LNCAP (cell line): ENCODE measurements at regions not wholly inside any gene's neighbourhood (a gene's known extent, or its start where the extent isn't known, plus 50 kb on each side); places are given as distances from the start of the nearest gene placed in this dataset.

Experiments used
- CTCF ChIP-seq: fragments of 450-650 bp; IDR thresholded peaks from 2 replicates; pipeline ENCODE4 v1.5.1; 2017; ENCODE audit warnings: mild to moderate bottlenecking

GRCh38 chr6:4397307-4397706, 261.9 kb upstream of the ECI2 start:
- no peak for TF ChIP-seq CTCF

GRCh38 chr6:4396044-4396443, 260.7 kb upstream of the ECI2 start:
- TF ChIP-seq CTCF, result no peak

- TF ChIP-seq CTCF, result no peak
These were observed 260.0 kb upstream of the ECI2 start for GRCh38 chr6:4395386-4395785.

- TF ChIP-seq CTCF, result no peak
These were observed 259.4 kb upstream of the ECI2 start for GRCh38 chr6:4394786-4395185.

- no peak for TF ChIP-seq CTCF
These were observed 253.3 kb upstream of the ECI2 start for GRCh38 chr6:4388675-4389074.

- TF ChIP-seq CTCF, result no peak
These were observed 249.3 kb upstream of the ECI2 start for GRCh38 chr6:4384656-4385055.

- no peak for TF ChIP-seq CTCF
These were observed 248.7 kb upstream of the ECI2 start for GRCh38 chr6:4383910-4384638.

- TF ChIP-seq CTCF, result no peak
These were observed 247.0 kb upstream of the ECI2 start for GRCh38 chr6:4382362-4382853.
